Activated CD4-positive, alpha-beta T cell treated with anti-CD3 and anti-CD28 coated beads for 1 hour (primary cell): ENCODE measurements at regions not wholly inside any gene's neighbourhood (a gene's known extent, or its start where the extent isn't known, plus 50 kb on each side); places are given as distances from the start of the nearest gene placed in this dataset.
"Not testable (repeated sequence)": the region's sequence is repeated elsewhere in the genome, so short reads cannot be mapped to it uniquely, and the experiment has no call there.

Experiments
- DNase-seq: peaks from one replicate; pipeline ENCODE4 v3.0.0-alpha.2; 2020

DNA sequence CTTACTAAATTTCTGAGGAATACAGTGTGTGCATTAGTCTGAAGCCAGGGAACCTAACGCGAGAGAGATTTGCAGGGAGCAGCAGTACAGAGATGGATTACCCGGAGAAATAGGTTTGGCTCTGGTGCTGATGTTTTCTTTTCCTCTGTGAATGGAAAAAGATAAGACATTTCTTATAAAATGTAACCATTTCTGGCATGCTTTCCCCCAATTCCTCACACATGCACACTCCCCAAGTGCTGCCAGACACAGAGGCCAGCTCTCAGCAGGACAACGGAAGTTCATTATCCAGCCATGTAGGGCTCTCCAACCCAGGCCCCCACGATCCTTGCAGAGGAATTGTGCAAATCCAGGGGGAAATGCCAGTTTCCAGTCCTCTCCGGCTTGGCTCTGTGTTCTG lies 224.5 kb upstream of the MGAT5 start:
- no peak for DNase-seq

DNA sequence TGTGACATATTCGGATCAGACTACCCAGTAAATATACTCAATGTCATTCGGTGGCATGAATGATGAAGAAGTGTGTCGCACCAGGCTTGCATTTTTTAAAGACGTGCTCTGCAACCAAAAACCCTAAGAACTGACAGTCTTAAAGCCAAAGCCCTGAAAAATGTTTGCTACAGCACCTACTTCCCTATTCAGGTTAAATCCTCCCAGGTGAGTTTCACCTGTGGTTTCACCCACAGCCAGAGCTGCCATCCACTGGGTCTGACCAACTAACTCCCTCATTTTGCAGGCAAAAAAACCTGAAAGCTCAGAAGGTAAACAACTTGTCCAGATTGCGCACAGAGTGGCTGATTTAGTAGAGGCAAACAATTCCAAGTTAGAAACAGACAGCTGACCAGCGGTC lies 222.3 kb upstream of the MGAT5 start:
- no peak for DNase-seq

DNA sequence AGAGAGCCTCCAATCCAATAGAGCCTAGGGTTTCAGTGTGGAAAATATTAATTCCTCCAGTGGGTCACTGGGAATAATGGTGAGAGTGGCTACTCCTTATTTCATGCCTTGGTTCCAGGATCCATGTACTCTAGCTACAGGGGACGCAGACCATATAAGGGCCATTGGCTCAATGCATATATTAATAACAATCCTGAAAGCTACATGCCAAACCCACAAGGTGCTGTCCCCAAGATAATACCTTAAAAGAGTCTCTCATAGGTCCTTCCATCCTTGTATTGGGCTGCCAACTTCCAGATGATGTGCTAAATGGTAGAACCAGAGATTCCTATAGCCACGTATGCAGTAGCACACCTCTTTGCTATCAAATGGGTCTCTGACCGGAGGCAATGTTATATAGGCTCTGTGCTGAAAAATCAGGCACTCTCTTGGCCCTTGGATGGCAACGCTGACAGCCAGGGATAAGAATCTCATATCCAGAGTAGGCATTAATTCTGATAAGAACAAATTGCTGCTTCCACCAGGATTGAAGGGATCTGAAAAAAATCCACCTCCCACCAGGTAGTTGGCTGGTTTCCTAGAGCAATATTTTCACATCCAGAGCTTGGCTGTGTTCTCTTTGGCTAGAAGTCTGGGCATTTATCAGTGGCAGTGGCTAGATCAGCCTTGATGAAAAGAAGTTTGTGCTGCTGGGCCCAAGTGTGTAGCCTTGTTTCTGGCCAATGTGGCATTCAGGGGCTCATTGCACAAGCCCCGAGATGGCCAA lies 218.1 kb upstream of the MGAT5 start:
- DNase-seq, result no peak

DNA sequence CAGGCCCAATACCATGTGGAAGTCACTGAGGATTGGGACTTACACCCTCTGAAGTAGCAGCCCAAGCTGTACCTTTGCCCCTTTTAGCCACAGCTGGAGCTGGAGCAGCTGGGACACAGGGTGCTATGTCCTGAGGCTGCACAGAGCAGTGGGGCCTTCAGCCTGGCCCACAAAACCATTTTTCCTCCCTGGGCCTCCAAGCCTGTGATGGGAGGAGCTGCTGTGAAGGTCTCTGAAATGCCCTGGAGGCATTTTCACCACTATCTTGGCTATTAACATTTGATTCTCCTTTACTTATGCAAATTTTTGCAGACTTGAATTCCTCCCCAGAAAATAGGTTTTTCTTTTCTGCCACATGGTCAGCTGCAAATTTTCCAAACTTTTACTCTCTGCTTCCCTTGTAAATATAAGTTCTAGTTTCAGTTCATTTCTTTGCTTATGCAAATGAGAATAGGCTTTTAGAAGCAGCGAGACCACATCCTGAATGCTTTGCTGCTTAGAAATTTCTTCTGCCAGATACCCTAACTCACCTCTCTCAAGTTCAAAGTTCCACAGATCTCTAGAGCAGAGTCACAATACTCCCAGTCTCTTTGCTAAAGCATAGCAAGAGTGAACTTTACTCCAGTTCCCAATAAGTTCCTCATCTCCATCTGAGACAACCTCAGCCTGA lies 213.8 kb upstream of the MGAT5 start:
- DNase-seq, result no peak

DNA sequence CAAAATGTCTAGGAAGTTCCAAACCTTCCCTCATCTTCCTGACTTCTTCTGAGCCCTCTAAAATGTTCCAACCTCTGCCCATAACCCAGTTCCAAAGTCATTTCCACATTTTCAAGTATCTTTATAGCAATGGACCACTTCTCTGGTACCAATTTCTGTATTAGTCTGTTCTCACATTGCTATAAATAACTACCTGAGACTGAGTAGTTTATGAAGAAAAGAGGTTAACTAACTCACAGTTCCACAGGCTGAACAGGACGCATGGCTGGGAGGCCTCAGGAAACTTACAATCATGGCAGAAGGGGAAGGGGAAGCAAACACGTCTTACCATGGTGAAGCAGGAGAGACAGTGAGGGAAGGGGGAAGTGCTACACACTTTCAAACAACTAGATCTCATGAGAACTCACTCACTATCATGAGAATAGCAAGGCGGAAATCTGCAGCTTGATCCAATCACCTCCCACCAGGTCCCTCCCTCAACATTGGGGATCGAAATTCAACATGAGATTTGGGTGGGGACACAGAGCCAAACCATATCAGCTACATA lies 213.2 kb upstream of the MGAT5 start:
- DNase-seq, result not testable (repeated sequence)

DNA sequence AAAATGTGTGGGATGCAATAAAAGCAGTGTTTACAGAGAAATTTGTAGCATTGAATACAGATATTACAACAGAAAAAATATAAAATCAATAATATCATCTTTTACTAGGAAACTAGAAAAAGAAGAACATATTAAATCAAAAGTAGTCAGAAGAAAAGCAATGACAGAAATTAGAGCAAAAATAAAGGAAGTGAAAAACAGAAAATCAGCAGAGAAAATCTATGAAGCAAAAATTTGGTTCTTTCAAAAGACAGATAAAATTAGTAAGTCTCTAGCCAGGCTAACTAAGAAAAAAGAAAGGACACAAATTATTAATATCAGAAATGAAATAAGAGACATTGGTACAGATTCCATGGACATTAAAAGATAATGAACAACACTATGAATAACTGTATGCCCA lies 212.0 kb upstream of the MGAT5 start:
- no peak for DNase-seq

DNA sequence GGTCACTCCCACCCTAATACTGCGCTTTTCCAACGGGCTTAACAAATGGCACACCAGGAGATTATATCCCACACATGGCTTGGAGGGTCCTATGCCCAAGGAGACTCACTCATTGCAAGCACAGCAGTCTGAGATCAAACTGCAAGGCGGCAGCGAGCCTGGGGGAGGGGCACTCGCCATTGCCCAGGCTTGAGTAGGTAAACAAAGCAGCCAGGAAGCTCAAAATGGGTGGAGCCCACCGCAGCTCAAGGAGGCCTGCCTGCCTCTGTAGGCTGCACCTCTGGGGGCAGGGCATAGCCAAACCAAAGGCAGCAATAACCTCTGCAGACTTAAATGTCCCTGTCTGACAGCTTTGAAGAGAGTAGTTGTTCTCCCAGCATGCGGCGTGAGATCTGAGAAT lies 210.8 kb upstream of the MGAT5 start:
- DNase-seq, result not testable (repeated sequence)

DNA sequence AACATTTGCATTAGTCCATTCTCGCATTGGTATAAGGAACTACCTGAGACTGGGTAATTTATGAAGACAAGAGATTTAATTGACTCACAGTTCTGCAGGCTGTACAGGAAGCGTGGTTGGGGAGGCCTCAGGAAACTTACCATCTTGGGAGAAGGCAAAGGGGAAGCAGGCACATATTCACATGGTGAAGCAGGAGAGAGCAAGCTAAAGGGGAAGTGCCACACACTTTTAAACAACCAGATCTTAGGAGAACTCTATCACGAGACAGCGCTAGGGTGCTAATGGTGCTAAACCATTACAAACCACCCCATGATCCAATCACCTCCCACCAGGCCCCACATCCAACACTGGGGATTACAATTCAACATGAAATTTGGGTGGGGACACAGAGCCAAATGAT lies 201.7 kb upstream of the MGAT5 start:
- DNase-seq, result no peak

DNA sequence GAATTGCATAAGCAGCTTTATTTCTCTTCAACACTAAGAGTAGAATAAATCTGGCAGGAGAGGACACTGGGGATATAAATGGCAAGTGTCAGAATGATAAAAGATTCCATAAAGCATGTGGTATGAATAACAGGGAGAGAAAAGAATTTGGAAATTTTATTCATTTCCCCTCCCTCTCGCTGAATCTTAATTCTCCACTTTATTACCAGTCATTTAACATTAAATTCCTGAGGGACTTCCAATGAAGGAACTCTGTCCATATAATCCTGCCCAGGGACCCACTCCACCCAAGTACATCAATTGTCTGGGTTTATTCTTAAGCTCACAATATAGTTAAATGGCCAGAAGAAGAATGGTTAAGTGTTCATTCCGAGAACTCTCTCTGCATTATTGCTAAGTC lies 197.7 kb upstream of the MGAT5 start:
- no peak for DNase-seq

DNA sequence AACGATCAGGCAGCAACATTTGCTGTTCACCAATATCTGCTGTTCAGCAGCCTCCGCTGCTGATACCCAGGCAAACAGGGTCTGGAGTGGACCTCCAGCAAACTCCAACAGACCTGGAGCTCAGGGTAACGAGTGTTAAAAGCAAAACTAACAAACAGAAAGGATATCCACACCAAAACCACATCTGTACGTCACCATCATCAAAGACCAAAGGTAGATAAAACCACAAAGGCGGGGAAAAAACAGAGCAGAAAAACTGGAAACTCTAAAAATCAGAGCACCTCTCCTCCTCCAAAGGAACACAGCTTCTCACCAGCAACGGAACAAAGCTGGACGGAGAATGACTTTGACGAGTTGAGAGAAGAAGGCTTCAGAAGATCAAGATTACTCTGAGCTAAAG lies 192.8 kb upstream of the MGAT5 start:
- not testable (repeated sequence) for DNase-seq

DNA sequence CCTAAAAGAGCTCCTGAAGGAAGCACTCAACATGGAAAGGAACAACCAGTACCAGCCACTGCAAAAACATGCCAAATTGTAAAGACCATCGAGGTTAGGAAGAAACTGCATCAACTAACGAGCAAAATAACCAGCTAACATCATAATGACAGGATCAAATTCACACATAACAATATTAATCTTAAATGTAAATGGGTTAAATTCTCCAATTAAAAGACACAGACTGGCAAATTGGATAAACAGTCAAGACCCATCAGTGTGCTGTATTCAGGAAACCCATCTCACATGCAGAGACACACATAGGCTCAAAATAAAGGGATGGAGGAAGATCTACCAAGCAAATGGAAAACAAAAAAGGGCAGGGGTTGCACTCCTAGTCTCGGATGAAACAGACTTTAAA lies 191.6 kb upstream of the MGAT5 start:
- DNase-seq, result not testable (repeated sequence)

DNA sequence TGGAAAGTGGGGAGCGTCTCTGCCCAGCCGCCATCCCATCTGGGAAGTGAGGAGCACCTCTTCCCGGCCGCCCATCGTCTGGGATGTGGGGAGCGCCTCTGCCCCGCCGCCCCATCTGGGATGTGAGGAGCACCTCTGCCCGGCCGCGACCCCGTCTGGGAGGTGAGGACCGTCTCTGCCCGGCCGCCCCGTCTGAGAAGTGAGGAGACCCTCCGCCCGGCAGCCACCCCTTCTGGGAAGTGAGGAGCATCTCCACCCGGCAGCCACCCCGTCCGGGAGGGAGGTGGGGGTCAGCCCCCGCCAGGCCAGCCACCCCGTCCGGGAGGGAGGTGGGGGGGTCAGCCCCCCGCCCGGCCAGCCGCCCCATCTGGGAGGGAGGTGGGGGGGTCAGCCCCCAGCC lies 190.0 kb upstream of the MGAT5 start:
- not testable (repeated sequence) for DNase-seq

DNA sequence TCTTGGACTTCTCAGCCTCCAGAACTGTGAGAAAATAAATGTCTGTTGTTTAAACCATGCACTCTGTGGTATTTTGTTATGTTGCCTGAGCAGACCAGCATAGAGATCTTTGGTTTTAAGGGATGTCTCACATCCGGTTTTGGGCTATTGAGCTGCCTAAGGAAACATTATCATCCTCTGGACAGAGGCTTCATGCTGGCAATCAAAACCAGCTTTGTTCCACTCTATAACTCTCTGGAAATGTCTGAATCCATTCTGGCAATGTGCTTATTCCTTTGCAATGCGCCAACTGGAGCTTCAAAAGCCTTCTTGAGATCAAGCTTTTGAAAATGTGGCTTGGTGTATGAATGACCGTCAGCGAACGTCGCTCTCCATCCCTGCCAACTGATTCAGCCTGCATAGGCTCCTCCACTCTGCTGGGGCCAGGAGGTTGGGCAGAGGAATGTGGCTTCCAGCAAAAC lies 183.6 kb upstream of the MGAT5 start:
- no peak for DNase-seq

DNA sequence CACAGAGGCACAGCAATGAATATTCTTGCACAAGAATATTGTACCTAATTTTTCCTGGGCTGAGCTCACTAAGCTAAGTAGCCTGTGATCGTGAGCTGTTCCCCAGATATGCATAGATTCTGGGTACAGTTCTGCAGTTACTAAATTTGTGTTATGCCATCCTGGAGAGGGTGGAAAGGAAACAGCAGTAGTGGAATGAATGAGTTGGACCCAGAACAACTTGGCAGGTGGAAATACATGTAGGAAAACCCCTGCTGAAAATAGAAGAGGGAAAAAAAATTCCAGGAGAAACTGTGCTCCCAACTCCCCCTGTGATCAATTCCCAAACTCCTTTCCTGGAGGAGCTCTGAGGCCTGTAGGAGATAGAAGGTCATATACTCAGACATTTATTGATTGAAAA lies 181.5 kb upstream of the MGAT5 start:
- DNase-seq, result no peak

DNA sequence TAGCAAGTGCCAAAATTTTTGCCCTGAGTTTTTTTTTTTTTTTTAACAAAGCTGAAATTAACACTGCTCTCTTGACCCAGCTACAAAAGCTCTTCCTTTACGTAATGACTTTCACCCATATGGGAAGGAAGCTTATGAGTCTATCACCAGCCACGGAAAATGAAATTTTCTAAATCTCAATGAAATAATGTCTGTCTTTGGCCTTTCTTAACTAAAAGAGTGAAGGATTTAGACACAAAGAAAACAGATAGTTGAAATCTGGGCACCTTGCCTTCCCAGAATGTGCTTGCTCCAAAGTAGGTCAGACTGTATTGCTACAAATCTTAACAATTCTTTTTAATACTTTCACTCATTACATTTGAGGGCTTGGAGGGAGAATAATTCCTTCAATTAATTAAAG lies 180.8 kb upstream of the MGAT5 start:
- DNase-seq, result no peak

DNA sequence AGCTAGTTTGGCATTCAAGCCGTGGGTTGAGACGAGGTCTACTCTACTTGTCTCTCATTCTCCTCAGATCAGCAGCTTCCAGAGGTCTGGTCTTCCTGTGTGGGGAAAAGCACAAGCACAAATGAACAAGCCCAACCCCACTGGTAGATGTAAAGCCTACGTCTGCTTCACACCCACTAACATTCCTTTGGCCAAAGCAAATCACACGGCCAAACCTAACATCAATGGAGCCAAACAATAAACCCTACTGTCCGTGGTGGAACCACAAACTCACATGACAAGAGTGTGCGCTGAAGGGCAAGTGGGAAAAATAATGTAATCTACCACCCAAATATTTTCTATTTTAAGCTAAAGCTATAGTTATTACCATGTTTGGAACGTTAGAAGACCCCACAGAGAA lies 179.3 kb upstream of the MGAT5 start:
- DNase-seq, result no peak

DNA sequence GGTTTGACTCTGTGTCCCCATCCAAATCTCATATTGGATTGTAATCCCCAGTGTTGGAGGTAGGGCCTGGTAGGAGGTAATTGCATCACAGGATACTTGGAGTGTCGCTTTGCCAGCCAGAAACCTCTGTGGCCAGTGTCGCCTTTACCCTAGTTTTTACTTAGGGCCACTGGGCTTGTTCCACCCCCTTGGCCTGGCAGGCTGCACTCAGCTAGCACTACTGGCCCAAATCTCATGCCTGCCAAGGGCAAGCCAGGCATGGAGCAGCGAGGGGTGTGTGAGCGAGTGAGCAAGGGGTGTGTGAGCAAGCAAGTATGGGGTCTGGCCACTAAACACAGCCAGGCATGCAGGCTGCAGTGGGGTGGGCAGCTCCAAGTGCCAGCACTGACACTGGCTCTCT lies 178.7 kb upstream of the MGAT5 start:
- no peak for DNase-seq

DNA sequence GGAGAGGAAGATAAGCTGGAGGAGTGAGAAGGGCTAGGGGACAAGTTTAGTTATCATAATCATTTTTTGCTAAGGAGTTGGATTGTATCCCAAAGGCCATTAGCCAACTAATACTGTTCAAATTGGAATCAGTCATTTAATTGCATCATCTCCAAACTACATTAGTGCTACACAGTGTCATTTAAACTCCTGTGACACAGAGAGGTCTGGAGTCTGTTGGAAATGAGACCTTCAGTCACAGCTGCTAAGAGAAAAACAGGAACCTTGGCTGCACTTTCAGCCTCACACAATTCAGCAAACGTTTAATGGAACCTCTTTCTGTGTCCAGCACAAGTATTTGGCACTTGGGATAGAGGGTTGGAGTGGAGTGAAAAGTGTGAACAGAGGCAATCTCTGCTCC lies 175.5 kb upstream of the MGAT5 start:
- DNase-seq, result no peak

DNA sequence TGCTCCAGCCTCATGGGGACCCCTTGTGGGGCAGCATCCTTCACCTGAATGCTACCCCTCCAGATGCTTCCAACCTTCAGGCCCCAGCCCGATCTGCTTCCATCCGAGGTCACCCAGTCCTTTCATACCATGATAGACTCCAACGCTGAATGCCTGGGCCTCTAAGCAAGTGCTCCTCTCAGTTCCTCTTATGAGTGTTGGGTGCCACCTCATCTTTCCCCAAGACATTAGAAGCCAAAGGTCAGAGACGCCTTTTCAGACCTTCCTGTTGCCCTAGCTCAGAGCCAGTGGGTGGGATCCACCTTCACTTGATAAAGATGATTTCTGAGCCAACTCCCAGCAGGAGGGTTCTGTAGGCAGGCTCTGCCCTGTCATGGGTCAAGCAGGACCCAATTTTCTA lies 174.5 kb upstream of the MGAT5 start:
- no peak for DNase-seq

DNA sequence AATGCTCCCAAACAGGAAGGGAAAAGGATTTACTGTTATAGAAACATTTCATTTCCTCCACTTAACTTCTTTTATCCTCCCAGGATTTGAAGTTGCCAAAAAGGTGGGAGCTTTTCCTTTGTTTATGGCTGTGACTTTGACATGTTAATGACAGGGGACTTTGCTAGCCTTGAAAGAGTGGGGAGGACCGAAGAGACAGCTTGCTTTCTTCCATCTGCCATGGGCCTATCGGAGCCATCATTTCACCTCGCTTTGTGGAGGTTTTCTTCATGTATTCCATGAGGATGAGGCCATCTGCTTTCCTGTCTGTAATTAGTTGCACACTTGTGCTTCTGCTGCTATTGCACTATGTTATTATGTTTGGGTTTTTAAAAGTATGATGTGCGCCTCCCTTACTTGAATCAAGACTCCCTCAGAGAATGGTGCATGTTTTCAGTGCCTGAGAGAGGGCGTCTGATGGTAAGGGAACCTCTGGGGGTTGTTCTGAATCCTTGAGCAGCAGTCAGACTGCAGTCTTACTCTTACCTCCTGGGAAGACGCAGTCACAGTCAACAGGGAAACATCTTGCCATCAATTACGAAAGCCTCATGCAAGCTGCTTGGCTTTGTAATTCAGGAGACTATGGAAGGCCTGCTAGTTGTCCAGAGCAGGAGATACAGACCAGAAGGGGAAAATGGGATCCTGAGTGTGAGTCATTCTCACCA lies 173.3 kb upstream of the MGAT5 start:
- no peak for DNase-seq

DNA sequence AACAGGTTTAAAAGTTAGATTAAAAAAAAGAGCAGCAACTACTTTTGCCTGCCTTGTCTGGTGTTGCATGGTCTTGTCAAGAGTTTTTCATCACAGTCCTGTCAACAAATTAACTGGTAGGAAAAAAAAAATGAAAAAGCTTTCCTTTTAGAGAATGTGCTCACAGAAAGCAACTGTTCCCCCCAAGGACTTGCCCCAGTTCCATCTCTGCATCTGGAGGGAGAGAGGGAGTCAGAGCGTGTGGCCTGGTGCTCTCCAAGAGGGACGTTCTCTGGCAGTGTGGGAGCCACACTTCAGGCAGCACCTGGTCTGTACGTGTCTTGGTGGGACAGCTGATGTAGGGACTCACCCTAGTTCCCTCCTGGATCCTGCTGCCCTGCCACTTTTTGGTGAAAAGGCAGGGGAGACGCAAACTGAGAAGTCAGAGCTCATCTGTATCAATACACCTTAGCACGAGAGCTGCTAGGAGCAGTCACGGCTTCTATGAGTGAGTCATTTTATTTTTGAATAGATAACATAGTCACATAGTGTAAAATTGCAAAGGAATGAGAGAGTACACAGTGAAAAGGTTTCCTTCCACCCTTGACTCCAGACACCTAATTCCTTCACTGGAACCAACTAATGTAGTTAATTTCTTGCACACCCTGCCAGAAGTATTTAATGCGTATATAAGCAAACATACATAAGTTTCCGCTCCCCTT lies 172.5 kb upstream of the MGAT5 start:
- DNase-seq, result no peak

DNA sequence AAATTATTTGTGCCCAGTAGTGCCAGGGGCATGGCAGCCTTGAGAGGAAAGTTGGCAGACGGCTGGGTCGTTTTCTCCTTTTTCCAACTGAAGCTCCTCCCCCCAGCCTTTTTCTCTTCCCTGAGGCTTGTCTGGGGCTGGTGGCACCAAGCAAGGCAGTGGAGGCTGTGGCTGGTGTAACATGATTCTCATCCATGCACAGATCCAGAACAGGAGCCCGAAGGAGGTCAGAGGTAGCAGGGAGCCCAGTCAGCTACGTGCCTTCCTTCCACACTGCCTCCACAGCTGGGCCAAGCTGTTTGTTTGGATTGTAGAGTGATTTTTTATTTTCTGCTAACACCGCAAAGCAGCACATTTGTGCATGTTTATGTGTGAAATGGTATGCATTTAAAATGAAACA lies 170.3 kb upstream of the MGAT5 start:
- no peak for DNase-seq

DNA sequence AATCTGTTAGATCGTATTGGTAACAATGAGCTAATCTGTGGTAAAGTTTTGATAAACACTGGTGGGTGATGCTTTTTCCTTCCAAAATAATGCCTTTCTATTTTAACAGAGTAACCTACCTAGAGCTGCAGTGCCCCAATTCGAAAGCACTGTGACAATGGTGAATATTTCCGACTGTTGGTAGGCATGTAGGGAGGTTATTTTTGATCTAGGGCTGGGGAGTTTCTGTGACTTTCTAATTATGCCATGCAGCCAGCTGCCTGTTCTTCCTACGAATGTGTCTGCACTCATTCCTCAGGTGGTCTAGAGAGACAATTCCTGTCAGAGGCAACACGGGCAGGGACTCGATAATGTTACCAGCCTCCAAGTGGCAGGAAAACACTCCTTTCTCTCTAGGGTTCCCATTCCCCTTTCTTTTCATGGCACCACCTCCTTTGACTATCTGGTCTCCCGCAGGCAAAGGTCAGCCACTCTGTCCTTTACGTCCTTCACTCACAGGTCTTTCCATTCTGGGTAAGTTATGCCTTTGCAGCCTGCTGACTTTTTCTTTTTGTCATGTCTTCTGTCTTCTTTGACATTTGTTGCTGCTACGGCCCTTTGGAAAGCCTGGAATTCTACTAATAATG lies 167.2 kb upstream of the MGAT5 start:
- no peak for DNase-seq
